ENCODE measurements at regions not wholly inside any gene's neighbourhood (a gene's known extent, or its start where the extent isn't known, plus 50 kb on each side); places are given as distances from the start of the nearest gene placed in this dataset.

DNA sequence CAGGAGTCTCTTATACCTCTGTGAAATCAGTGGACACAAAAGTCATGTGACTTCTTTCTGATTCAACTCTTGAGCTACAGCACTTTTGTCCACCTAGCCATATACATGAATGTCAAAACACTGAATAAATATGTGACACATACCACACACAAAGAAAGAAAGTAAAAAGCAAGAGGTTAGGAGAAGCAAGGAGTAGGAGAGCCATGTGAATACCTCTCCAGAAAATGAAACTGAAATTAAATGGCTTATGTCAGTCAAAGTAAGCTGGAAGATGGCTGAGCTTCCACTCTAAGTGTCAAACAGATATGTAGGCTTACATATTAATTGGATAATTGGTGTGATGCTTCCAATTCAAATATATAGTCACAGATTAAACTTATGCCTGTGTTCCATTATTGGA lies 1050.5 kb downstream of the BCL11A start:
- TF ChIP-seq, protein P1, sequence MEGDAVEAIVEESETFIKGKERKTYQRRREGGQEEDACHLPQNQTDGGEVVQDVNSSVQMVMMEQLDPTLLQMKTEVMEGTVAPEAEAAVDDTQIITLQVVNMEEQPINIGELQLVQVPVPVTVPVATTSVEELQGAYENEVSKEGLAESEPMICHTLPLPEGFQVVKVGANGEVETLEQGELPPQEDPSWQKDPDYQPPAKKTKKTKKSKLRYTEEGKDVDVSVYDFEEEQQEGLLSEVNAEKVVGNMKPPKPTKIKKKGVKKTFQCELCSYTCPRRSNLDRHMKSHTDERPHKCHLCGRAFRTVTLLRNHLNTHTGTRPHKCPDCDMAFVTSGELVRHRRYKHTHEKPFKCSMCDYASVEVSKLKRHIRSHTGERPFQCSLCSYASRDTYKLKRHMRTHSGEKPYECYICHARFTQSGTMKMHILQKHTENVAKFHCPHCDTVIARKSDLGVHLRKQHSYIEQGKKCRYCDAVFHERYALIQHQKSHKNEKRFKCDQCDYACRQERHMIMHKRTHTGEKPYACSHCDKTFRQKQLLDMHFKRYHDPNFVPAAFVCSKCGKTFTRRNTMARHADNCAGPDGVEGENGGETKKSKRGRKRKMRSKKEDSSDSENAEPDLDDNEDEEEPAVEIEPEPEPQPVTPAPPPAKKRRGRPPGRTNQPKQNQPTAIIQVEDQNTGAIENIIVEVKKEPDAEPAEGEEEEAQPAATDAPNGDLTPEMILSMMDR (IDR thresholded peaks at IDR 0.05; ENCODE audit: low read depth, low read length) = no peak
- DNase-seq (ENCODE audit: extremely low read depth, low read depth) = no peak

DNA sequence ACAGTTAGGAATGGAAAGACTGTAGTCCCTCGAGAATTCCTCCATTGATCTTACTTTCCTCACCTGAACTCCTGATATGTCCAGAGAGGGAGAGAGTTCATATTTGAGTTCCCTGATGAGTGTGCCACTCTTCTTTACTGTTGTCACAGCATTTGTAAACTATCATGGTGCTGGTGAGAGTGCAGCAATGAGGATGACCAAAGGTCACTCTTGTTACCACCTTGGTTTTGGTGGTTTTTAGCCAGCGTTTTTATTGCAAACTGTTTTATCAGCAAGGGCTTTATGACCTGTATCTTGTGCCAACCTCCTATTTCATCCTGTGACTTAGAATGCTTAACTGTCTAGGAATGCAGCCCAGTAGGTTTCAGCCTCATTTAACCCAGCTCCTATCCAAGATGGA lies 1062.5 kb downstream of the BCL11A start:
- TF ChIP-seq, protein P1 (IDR thresholded peaks at IDR 0.05; ENCODE audit: low read depth, low read length) = no peak

DNA sequence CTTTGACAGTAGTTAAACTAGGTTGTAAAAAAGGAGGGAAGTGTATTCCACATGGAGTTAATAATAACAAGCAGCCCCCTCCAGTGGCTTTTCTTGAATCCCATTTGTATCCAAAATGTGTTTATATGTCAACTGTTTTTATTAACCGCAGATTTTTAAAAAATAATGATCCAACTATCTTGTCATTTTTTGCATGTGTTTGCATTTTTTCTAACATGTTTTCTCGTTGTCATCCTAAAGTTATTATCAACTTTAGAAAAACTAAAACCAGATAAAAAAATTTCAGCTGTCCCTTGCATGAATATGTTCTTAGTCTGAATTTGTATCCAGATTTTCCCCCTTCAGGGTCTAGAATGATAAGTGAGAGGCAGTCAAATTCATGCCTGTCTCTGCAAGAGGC lies 1063.3 kb downstream of the BCL11A start:
- DNase-seq (ENCODE audit: extremely low read depth, low read depth) = no peak

More for the DNA sequence above, 1062.5 kb downstream of the BCL11A start:
- no peak for DNase-seq (ENCODE audit: extremely low read depth, low read depth)

DNA sequence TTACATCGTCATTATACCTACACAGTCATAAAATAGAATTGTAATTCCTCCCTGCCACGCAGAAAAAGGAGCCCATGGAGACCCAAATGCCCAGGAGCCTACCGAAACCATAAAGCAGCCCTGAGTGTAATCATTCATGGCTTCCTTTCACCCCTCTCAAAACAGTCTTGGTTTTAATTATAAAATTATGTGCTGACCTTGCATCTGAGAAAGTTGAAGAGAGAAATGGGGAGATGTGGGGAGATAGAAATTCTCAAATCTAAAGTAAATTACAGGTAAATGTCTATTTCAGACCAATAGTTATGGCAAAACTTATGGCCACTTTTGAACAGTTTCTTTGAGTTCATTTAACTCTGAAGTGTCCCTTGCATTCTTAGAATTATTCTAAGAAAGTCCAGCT lies 1068.8 kb downstream of the BCL11A start:
- DNase-seq (ENCODE audit: extremely low read depth, low read depth) = no peak
- TF ChIP-seq, protein P1 (IDR thresholded peaks at IDR 0.05; ENCODE audit: low read depth, low read length) = no peak

More for the DNA sequence above, 1063.3 kb downstream of the BCL11A start:
- TF ChIP-seq, protein P1 (IDR thresholded peaks at IDR 0.05; ENCODE audit: low read depth, low read length) = no peak

DNA sequence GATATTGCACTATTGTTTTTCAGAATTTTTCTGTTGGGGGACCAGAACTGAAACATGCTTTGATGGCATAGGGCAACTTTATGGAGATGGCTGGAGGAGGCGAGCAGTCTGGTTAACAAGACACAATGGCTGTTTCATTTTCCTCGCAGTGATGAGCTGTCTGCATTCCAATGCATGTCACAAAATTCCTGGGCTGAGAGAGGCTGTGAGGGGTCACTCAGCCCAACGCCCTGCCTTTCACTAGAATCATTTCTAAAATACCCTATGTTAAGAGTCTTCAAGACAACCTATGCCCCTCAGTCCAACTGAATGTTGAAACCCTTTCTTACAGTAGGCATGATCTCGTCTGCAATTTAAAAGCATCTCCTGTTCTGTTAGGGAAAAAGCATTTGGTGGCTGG lies 1090.0 kb downstream of the BCL11A start:
- DNase-seq (ENCODE audit: extremely low read depth, low read depth) = no peak
- TF ChIP-seq, protein P1 (IDR thresholded peaks at IDR 0.05; ENCODE audit: low read depth, low read length) = no peak

DNA sequence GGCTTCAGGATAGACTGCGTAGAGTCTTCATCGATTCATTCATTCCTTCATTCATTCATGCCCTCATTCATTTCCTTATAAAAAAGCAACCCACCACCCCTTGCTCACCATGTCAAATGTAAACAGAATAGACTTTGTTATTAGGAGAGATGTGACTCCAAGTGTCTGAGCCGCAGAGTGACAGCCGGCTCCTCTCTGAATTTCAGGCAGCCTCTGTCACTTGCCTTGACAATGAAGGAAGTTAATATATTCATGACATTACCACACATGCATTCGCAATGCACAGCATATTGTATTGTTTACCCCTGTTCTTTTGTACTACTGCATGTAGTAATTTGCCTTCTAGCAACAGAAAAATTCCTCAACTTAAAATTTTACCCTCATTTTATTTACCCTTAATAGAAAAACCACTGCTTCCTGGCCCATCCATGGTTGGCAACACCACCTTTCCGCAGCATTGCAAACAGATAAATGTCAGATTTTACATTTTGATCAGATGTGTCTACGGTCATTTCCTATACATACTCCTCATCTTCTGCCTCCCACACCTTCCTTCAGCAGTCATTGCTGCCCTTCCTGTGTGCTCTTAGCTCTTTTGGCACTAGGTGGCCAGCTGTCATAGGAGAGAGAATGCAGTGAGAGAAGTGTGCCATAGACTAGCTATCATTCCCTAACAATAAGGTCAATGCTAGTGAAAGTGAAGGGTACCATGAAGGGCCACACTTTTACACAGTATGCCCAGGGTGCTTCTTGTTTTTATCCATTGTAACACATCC lies 1090.8 kb downstream of the BCL11A start:
- DNase-seq (ENCODE audit: extremely low read depth, low read depth) = no peak
- TF ChIP-seq, protein P1 (IDR thresholded peaks at IDR 0.05; ENCODE audit: low read depth, low read length) = no peak

DNA sequence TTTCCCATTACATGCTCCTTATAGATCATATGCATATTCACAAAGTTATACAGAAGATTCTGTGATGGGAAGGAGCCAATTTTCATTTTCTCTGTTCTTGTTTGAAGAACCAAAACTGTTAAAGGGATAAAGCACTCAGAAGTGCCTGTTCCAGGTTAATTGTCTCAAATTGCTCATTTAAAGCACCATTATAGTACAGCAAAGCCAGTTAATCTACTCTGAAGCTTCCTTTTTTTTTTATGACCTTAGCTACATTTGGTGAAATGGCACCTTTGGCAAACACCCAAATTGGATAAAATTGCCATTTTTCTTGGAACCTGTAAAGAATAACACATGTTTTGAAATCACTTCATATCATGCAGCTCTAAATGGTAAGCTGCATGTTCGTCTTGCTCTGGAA lies 1092.3 kb downstream of the BCL11A start:
- TF ChIP-seq, protein P1 (IDR thresholded peaks at IDR 0.05; ENCODE audit: low read depth, low read length) = no peak
- DNase-seq (ENCODE audit: extremely low read depth, low read depth) = no peak
